ENCODE measurements at regions not wholly inside any gene's neighbourhood (a gene's known extent, or its start where the extent isn't known, plus 50 kb on each side); places are given as distances from the start of the nearest gene placed in this dataset.
"Not testable (repeated sequence)": the region's sequence is repeated elsewhere in the genome, so short reads cannot be mapped to it uniquely, and the experiment has no call there.

DNA sequence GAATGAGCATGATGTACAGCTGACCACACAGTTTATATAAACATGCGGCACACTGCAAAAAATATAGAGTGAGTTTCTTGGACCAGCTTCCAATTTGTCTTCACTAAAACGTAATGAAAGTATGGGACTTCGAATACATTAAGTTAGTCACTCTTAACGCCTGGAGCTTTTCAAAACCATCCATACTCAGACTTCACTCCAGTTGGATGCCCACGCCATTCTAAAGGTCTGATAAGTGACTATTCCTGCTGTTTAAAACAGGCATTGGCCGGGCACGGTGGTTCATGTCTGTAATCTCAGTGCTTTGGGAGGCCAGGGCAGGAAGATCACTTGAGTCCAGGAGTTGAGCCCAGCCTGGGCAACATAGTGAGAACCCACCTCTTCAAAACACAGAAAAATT, 84.6 kb downstream of the MYL12B start:
- Histone ChIP-seq H2AFZ (ENCODE audit: low read length) (no peak overlapping the region), H3K9me3 (ENCODE audit: low read length) (no peaks in the 10 kb centered on the region), H3K27ac (ENCODE audit: low read depth, low read length, poor library complexity, severe bottlenecking) (no peak overlapping the region)

DNA sequence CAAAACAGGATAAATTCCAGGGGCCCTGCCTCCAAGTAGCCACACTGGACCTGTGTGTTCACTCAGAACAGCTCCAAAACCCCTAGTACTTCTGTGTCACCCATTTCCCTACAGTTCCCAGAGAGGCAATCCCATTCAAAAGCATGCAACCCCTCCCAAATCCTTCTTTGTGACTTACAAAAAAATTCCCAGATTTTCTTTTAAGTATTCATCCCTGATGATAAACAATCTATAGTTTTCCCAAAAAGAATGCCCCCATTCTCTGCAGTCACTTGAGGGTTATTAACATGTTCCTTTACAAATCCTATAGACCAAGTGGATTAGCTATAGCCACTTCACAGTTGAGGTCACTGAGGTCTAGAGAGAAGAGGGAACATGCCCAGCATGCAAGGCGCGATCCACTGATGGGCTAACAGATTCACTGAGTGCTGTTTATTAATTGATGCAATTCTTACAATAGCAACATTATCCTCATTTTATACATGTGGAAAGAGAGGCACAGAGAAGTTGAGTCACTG, 85.4 kb downstream of the MYL12B start:
- no peaks in the 10 kb centered on the region for H3K79me2 ChIP-seq (ENCODE audit: insufficient read depth, low read length)
- H4K20me1 ChIP-seq (ENCODE audit: insufficient read depth, low read length) = no peaks in the 10 kb centered on the region
- H3K9me3 ChIP-seq (ENCODE audit: low read length) = no peaks in the 10 kb centered on the region
- H3K4me1 ChIP-seq (ENCODE audit: insufficient read depth, low read length, severe bottlenecking) = no peaks in the 10 kb centered on the region
- H3K4me3 ChIP-seq (ENCODE audit: low read depth, low read length, poor library complexity, severe bottlenecking) = no peak overlapping the region
- H2AFZ ChIP-seq (ENCODE audit: low read length) = no peak overlapping the region
- H3K27me3 ChIP-seq (ENCODE audit: insufficient read depth, low read length) = no peaks in the 10 kb centered on the region
- H3K4me2 ChIP-seq (ENCODE audit: low read length) = no peak overlapping the region
- H3K9ac ChIP-seq (ENCODE audit: low read length) = no peak overlapping the region
- no peak overlapping the region for H3K27ac ChIP-seq (ENCODE audit: low read depth, low read length, poor library complexity, severe bottlenecking)
- H3F3A ChIP-seq (ENCODE audit: insufficient read depth, low read length) = no peaks in the 10 kb centered on the region
- TF ChIP-seq EZH2 (IDR thresholded peaks at IDR 0.05; ENCODE audit: borderline replicate concordance, low read length) = no peak
- TF ChIP-seq, protein P1, sequence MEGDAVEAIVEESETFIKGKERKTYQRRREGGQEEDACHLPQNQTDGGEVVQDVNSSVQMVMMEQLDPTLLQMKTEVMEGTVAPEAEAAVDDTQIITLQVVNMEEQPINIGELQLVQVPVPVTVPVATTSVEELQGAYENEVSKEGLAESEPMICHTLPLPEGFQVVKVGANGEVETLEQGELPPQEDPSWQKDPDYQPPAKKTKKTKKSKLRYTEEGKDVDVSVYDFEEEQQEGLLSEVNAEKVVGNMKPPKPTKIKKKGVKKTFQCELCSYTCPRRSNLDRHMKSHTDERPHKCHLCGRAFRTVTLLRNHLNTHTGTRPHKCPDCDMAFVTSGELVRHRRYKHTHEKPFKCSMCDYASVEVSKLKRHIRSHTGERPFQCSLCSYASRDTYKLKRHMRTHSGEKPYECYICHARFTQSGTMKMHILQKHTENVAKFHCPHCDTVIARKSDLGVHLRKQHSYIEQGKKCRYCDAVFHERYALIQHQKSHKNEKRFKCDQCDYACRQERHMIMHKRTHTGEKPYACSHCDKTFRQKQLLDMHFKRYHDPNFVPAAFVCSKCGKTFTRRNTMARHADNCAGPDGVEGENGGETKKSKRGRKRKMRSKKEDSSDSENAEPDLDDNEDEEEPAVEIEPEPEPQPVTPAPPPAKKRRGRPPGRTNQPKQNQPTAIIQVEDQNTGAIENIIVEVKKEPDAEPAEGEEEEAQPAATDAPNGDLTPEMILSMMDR (IDR thresholded peaks at IDR 0.05; ENCODE audit: low read length) = no peak
- no peaks in the 10 kb centered on the region for H3K9me2 ChIP-seq (ENCODE audit: low read depth, low read length)
- H3K36me3 ChIP-seq (ENCODE audit: insufficient read depth, low read length) = no peaks in the 10 kb centered on the region

More for the DNA sequence above, 84.6 kb downstream of the MYL12B start:
- Histone ChIP-seq H3K9ac (ENCODE audit: low read length) (no peak overlapping the region), H3K36me3 (ENCODE audit: insufficient read depth, low read length) (no peaks in the 10 kb centered on the region), H3K4me2 (ENCODE audit: low read length) (no peak overlapping the region), H3F3A (ENCODE audit: insufficient read depth, low read length) (no peaks in the 10 kb centered on the region), H4K20me1 (ENCODE audit: insufficient read depth, low read length) (no peaks in the 10 kb centered on the region), H3K27me3 (ENCODE audit: insufficient read depth, low read length) (no peaks in the 10 kb centered on the region), H3K4me1 (ENCODE audit: insufficient read depth, low read length, severe bottlenecking) (no peaks in the 10 kb centered on the region), H3K9me2 (ENCODE audit: low read depth, low read length) (no peaks in the 10 kb centered on the region), H3K79me2 (ENCODE audit: insufficient read depth, low read length) (no peaks in the 10 kb centered on the region), H3K4me3 (ENCODE audit: low read depth, low read length, poor library complexity, severe bottlenecking) (no peak overlapping the region)
- TF ChIP-seq EZH2 (IDR thresholded peaks at IDR 0.05; ENCODE audit: borderline replicate concordance, low read length) = no peak

DNA sequence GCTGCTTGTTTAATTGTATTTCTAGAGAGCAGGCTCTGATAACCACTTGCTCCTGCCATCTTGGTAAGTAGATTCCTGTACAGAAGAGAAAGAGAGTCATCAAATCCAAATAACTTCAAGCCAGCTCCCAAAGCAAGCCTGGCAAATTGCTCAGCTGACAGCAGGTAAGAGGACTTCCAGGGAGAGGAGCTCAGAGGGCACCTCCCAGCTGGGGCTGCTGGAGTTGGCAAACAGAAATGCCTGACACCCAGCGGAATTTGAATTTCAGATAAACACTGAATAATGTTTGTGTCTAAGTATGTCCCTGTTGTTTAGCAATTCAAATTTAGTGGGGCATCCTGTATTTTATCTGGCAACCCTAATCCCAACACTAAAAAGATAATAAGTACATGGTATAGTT, 86.2 kb downstream of the MYL12B start:
- Histone ChIP-seq H3K27ac (ENCODE audit: low read depth, low read length, poor library complexity, severe bottlenecking) (no peak overlapping the region), H2AFZ (ENCODE audit: low read length) (no peak overlapping the region), H3F3A (ENCODE audit: insufficient read depth, low read length) (no peaks in the 10 kb centered on the region), H3K79me2 (ENCODE audit: insufficient read depth, low read length) (no peaks in the 10 kb centered on the region), H4K20me1 (ENCODE audit: insufficient read depth, low read length) (no peaks in the 10 kb centered on the region), H3K4me1 (ENCODE audit: insufficient read depth, low read length, severe bottlenecking) (no peaks in the 10 kb centered on the region), H3K9ac (ENCODE audit: low read length) (no peak overlapping the region), H3K9me3 (ENCODE audit: low read length) (no peaks in the 10 kb centered on the region), H3K9me2 (ENCODE audit: low read depth, low read length) (no peaks in the 10 kb centered on the region), H3K4me3 (ENCODE audit: low read depth, low read length, poor library complexity, severe bottlenecking) (no peak overlapping the region), H3K27me3 (ENCODE audit: insufficient read depth, low read length) (no peaks in the 10 kb centered on the region), H3K36me3 (ENCODE audit: insufficient read depth, low read length) (no peaks in the 10 kb centered on the region), H3K4me2 (ENCODE audit: low read length) (no peak overlapping the region)
- TF ChIP-seq EZH2 (IDR thresholded peaks at IDR 0.05; ENCODE audit: borderline replicate concordance, low read length) = no peak
- TF ChIP-seq, protein P1 (IDR thresholded peaks at IDR 0.05; ENCODE audit: low read length) = no peak

DNA sequence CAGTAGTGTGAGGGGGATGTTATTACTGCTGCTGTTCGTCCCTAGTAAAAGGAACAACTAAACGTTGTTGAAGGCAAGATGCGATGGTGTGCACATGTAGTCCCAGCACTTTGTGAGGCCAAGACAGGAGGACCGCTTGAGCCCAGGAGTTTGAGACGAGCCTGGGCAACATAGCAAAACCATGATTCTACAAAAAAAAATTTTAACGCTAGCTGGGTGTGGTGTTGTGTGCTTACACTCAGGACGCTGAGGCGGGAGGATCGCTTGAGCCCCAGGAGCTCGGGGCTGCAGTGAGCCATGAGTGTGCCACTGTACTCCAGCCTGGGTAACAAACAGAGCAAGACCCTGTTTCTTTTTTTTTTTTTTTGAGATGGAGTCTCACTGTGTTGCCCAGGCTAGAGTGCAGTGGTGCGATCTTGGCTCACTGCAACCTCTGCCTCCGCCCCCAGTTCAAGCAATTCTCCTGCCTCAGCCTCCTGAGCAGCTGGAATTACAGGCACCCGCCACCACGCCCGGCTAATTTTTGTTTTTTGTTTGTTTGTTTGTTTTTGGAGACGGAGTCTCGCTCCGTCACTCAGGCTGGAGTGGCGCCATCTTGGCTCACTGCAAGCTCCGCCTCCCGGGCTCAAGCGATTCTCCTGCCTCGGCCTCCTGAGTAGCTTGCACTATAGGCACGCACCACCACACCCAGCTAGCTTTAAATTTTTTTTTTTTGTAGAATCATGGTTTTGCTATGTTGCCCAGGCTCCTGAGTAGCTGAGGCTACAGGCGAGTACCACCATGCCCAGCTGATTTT, 87.3 kb downstream of the MYL12B start:
- not testable (repeated sequence) for H3K79me2 ChIP-seq (ENCODE audit: insufficient read depth, low read length); H3K4me3 ChIP-seq (ENCODE audit: low read depth, low read length, poor library complexity, severe bottlenecking); H2AFZ ChIP-seq (ENCODE audit: low read length); H3K27me3 ChIP-seq (ENCODE audit: insufficient read depth, low read length); H3F3A ChIP-seq (ENCODE audit: insufficient read depth, low read length); H3K9me3 ChIP-seq (ENCODE audit: low read length); H3K9ac ChIP-seq (ENCODE audit: low read length); H3K4me2 ChIP-seq (ENCODE audit: low read length); H3K36me3 ChIP-seq (ENCODE audit: insufficient read depth, low read length); H3K9me2 ChIP-seq (ENCODE audit: low read depth, low read length); H3K27ac ChIP-seq (ENCODE audit: low read depth, low read length, poor library complexity, severe bottlenecking); H4K20me1 ChIP-seq (ENCODE audit: insufficient read depth, low read length); H3K4me1 ChIP-seq (ENCODE audit: insufficient read depth, low read length, severe bottlenecking)

Data from OCI-LY1 (cell line).